Smooth muscle cell (in vitro differentiated cells): ENCODE measurements at regions not wholly inside any gene's neighbourhood (a gene's known extent, or its start where the extent isn't known, plus 50 kb on each side); places are given as distances from the start of the nearest gene placed in this dataset.

Source experiments
- DNase-seq: peaks from one replicate; lab custom pipeline; 2025; ENCODE audit not compliant: unreplicated experiment; lab: John Stamatoyannopoulos, UW
- H2AFZ ChIP-seq: fragments of 200-600 bp; sonication (generic); 2 replicates; pipeline ENCODE4 v1.6.0; 2016; ENCODE audit warnings: antibody characterized with exemption, low read depth, mild to moderate bottlenecking
- H3F3A ChIP-seq: fragments of 200-600 bp; sonication (generic); 2 replicates; pipeline ENCODE4 v1.6.0; 2017; ENCODE audit warnings: antibody characterized with exemption, low read depth
- H3K27ac ChIP-seq: fragments of 200-600 bp; sonication (generic); 2 replicates; pipeline ENCODE4 v1.5.1; 2016; ENCODE audit warnings: low read depth, mild to moderate bottlenecking
- H3K27me3 ChIP-seq: fragments of 200-600 bp; sonication (generic); 2 replicates; pipeline ENCODE4 v1.6.1; 2016; ENCODE audit warnings: low read depth, mild to moderate bottlenecking
- H3K36me3 ChIP-seq: fragments of 200-600 bp; sonication (generic); 2 replicates; pipeline ENCODE4 v1.5.1; 2016; ENCODE audit warnings: low read depth
- H3K4me1 ChIP-seq: fragments of 200-600 bp; sonication (generic); 2 replicates; pipeline ENCODE4 v1.5.1; 2016; ENCODE audit warnings: low read depth
- H3K4me2 ChIP-seq: fragments of 200-600 bp; sonication (generic); 2 replicates; pipeline ENCODE4 v1.6.0; 2016; ENCODE audit warnings: mild to moderate bottlenecking
- H3K4me3 ChIP-seq: fragments of 200-600 bp; sonication (generic); 2 replicates; pipeline ENCODE4 v1.5.1; 2016; ENCODE audit warnings: mild to moderate bottlenecking
- H3K79me2 ChIP-seq: fragments of 200-600 bp; sonication (generic); 2 replicates; pipeline ENCODE4 v1.6.0; 2016; ENCODE audit warnings: low read depth, mild to moderate bottlenecking
- H3K9ac ChIP-seq: fragments of 200-600 bp; sonication (generic); 2 replicates; pipeline ENCODE4 v1.6.0; 2016; ENCODE audit warnings: low read depth
- H3K9me3 ChIP-seq: fragments of 200-600 bp; sonication (generic); replicated peaks from 2 replicates; pipeline ENCODE4 v1.5.1; 2016; ENCODE audit warnings: low read depth
- H4K20me1 ChIP-seq: fragments of 200-600 bp; sonication (generic); 2 replicates; pipeline ENCODE4 v1.6.0; 2016; ENCODE audit warnings: low read depth
- WGBS: methylation state at CpG from one replicate; pipeline ENCODE4 v1.1.7; 2016; ENCODE audit warnings: low lambda C conversion rate; 5-methylcytosine and 5-hydroxymethylcytosine counted together
- TF ChIP-seq, protein P1 (sequence below): fragments of 200-600 bp; sonication (generic); IDR thresholded peaks from 2 replicates; pipeline ENCODE4 v1.5.1; 2017; ENCODE audit warnings: borderline replicate concordance, mild to moderate bottlenecking, antibody characterized with exemption; ENCODE audit not compliant: insufficient read depth, poor library complexity, severe bottlenecking

DNA sequence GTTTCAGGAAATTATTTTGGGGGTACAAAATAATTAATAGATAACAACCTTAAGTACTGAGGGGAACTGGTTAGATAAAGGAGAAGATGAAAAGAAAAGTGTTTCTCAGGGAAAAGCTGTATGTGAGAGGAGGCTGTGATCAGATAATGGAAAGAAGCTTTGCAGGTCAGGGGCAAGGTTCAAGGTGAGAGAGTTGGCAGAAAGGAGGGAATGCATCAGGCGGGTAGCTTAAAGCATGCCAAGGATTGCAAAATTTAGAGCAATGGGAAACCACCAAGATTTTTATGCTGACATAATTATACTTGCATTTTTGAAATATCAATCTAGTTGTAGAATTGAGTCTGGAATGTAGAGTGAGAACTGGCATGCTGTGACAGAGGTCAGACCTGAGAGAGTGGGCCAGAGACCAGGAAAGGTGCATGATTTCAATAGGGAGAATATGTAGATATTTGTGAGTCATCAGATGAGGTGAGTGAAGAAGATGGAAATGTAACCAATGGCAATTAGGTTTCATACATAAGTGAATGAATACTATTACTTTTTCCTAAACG lies 508.7 kb downstream of the TRIML1 start:
- H3K9ac ChIP-seq = no peak overlapping the region
- TF ChIP-seq, protein P1, sequence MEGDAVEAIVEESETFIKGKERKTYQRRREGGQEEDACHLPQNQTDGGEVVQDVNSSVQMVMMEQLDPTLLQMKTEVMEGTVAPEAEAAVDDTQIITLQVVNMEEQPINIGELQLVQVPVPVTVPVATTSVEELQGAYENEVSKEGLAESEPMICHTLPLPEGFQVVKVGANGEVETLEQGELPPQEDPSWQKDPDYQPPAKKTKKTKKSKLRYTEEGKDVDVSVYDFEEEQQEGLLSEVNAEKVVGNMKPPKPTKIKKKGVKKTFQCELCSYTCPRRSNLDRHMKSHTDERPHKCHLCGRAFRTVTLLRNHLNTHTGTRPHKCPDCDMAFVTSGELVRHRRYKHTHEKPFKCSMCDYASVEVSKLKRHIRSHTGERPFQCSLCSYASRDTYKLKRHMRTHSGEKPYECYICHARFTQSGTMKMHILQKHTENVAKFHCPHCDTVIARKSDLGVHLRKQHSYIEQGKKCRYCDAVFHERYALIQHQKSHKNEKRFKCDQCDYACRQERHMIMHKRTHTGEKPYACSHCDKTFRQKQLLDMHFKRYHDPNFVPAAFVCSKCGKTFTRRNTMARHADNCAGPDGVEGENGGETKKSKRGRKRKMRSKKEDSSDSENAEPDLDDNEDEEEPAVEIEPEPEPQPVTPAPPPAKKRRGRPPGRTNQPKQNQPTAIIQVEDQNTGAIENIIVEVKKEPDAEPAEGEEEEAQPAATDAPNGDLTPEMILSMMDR = no peak

DNA sequence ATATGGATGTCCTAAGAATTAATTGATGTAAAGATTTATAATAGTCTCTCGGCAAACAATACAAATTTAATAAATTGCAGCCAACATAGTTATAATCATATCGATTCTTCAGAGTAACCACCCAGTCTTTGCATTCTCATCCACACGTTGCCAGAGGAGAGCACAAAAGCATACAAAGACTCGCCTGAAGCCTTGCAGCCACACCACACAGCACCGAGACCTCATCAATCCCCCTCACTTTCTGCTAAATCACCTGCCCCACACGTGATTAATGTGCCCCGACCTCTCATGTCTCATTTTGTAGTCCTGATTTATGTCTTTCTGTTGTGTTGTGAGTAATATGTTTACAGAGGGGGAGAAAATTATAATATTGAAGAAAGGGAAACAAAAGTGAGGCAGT lies 510.4 kb downstream of the TRIML1 start:
- Histone ChIP-seq H3K4me2 (no peak overlapping the region), H3K4me3 (no peak overlapping the region)
- TF ChIP-seq, protein P1 = no peak

More for the DNA sequence above, 508.7 kb downstream of the TRIML1 start:
- H3K9me3 ChIP-seq = no peaks in the 10 kb centered on the region
- no peaks in the 10 kb centered on the region for H3K27me3 ChIP-seq
- 95% methylated on average over 2 of the region's 2 CpGs for WGBS
- DNase-seq = no peak
- H3K4me2 ChIP-seq = no peak overlapping the region
- H3K79me2 ChIP-seq = no peaks in the 10 kb centered on the region
- no peaks in the 10 kb centered on the region for H3K4me1 ChIP-seq
- no peak overlapping the region for H3K27ac ChIP-seq
- H4K20me1 ChIP-seq = no peaks in the 10 kb centered on the region
- no peaks in the 10 kb centered on the region for H3F3A ChIP-seq
- no peaks in the 10 kb centered on the region for H3K36me3 ChIP-seq
- H2AFZ ChIP-seq = no peak overlapping the region
- no peak overlapping the region for H3K4me3 ChIP-seq

DNA sequence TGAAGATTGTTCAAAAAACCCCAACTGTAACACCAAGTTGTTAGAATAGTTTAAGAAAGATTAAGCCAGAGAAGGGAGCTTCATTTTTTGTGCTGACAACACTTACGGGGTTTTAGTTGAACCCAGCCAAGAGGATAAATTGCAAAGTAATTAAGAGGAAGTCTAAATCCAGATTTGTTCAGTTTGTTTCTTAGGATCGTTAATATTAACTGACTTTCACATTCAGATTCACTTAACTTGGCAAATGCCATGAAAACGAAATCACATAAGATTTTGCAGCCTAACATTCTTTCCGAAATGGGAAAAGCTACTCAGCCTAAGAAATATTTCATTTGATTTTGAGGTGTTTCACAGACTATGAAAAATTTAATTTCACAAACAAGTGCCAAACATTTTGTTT lies 511.3 kb downstream of the TRIML1 start:
- Histone ChIP-seq H3K4me3 (no peak overlapping the region), H4K20me1 (no peaks in the 10 kb centered on the region), H3K27ac (no peak overlapping the region), H3F3A (no peaks in the 10 kb centered on the region), H3K4me2 (no peak overlapping the region), H3K4me1 (no peaks in the 10 kb centered on the region), H2AFZ (no peak overlapping the region), H3K27me3 (no peaks in the 10 kb centered on the region), H3K79me2 (no peaks in the 10 kb centered on the region), H3K9ac (no peak overlapping the region), H3K9me3 (no peaks in the 10 kb centered on the region), H3K36me3 (no peaks in the 10 kb centered on the region)
- TF ChIP-seq, protein P1 = no peak
- DNase-seq = no peak
- 90% methylated on average over 4 of the region's 4 CpGs for WGBS

More for the DNA sequence above, 510.4 kb downstream of the TRIML1 start:
- no peaks in the 10 kb centered on the region for H3K4me1 ChIP-seq
- no peaks in the 10 kb centered on the region for H3K9me3 ChIP-seq
- H3K36me3 ChIP-seq = no peaks in the 10 kb centered on the region
- no peaks in the 10 kb centered on the region for H3K27me3 ChIP-seq
- WGBS = 91% methylated on average over 7 of the region's 7 CpGs
- no peak overlapping the region for H3K27ac ChIP-seq
- no peak for DNase-seq
- H3F3A ChIP-seq = no peaks in the 10 kb centered on the region
- H3K9ac ChIP-seq = no peak overlapping the region
- H3K79me2 ChIP-seq = no peaks in the 10 kb centered on the region
- H2AFZ ChIP-seq = no peak overlapping the region
- no peaks in the 10 kb centered on the region for H4K20me1 ChIP-seq

DNA sequence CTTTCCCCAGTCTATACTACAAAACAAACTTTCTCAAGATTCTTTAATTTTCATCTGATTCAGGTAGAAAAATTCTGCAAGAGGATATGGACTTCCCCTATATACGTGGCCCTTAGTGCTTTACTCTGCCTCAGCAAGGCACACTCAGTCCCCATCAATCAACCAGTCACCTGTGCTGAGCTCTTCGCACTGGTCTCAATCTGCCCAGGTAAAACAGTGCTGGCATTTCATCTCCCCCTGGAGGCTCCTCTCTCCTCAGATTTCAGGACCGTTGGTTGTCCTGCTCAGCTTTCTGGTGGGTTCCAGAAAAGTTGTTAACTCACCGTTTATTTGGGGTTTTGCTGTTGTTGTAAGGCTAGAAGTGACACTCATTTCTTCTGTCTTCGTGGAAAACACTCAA lies 518.1 kb downstream of the TRIML1 start:
- Histone ChIP-seq H3K79me2 (no peaks in the 10 kb centered on the region), H3K4me3 (no peak overlapping the region), H3K27me3 (no peaks in the 10 kb centered on the region), H3K36me3 (no peaks in the 10 kb centered on the region), H3K4me2 (no peak overlapping the region), H3K27ac (no peak overlapping the region), H2AFZ (no peak overlapping the region), H3K9me3 (no peaks in the 10 kb centered on the region), H3K9ac (no peak overlapping the region), H3F3A (no peaks in the 10 kb centered on the region), H4K20me1 (no peaks in the 10 kb centered on the region), H3K4me1 (no peaks in the 10 kb centered on the region)
- TF ChIP-seq, protein P1 = no peak
- WGBS = 88% methylated on average over 5 of the region's 5 CpGs
- no peak for DNase-seq
